ENCODE measurements at regions not wholly inside any gene's neighbourhood (a gene's known extent, or its start where the extent isn't known, plus 50 kb on each side); places are given as distances from the start of the nearest gene placed in this dataset.
"Not testable (repeated sequence)": the region's sequence is repeated elsewhere in the genome, so short reads cannot be mapped to it uniquely, and the experiment has no call there.

DNA sequence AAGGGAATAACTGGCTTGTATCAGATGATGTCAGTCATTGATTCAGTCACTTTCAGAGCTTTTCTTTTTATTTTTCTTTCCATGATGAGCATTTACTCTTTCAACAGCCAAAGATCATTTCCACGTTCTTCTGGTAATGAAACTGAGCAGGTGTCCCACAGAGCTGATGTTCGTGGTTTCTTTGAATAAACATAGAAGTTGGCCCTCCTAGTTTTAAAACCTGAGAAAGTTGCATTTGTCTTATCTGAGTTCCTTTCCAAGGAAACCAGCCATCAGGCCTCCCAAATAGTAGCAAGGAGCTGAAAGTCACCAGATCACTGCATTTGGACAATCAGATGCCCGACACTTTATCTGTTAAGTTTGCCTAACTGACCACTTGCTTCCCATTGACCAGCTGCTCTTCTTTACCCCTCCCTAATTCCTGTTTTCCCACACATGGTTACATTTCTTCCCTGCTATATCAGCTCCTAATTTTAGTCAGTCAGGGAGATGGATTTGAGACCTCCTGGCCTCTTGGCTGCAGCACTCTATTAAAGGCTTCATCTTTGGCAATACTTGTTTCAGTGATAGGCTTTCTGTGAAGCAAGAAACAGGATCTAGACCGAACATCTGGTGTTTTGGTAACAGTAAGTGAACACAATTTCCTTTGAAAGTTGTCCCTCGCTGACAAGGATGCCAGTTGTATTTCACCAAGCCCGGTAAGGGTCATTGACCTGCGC, 420.8 kb downstream of the CHSY3 start:
- Histone ChIP-seq H3K27me3 (ENCODE audit: control insufficient read depth in 1 of 2, insufficient read depth in 2 of 2, low read length in 2 of 2) (no peaks in the 10 kb centered on the region), H3K9me3 (ENCODE audit: control insufficient read depth in 2 of 2, insufficient read depth in 1 of 2, low read depth in 1 of 2, low read length in 1 of 2) (no peaks in the 10 kb centered on the region), H3K4me3 (ENCODE audit: low read depth in 1 of 2, low read length in 2 of 2) (no peak overlapping the region), H3K27ac (ENCODE audit: low read depth in 2 of 2, low read length in 1 of 2) (no peak overlapping the region), H3K4me1 (ENCODE audit: control insufficient read depth in 2 of 2, insufficient read depth in 2 of 2, low read length in 1 of 2) (no peaks in the 10 kb centered on the region), H3K36me3 (ENCODE audit: control insufficient read depth in 2 of 2, insufficient read depth in 2 of 2, low read length in 1 of 2) (no peaks in the 10 kb centered on the region)
- 72 to 79% methylated on average over 7 of the region's 7 CpGs for WGBS, 2 donors

DNA sequence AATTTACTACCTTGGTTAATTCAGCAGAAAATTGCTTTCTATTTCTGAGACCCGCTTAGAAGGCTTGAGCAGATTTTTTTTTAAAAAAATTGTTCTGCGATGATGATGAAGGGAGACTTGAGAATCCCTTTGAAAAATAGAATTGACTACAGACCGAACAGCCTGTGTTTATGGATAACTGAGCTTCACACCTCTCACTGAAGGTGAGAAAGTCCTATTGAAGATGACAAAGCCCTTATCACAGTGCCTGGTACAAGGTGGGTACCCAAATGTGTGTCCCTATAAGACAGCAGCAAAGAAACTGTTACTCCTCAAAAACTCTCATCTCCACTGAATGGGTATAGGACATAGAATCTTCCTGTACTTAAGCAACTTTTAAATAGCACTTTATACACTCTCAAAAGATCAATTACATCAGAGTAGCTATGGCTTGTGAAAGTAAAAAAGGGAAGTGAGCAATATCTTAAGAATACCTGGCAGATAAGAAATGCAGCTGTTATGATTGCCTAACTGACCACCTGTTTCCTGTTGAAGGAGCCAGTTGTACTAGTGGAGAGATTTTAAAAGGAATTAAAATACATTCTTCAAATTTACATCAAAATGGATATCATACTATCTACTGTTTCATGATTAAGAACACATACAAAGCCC, 419.7 kb downstream of the CHSY3 start:
- WGBS, 2 donors = 72 to 74% methylated on average over 3 of the region's 3 CpGs
- no peak overlapping the region for H3K27ac ChIP-seq (ENCODE audit: low read depth in 2 of 2, low read length in 1 of 2)
- no peak overlapping the region for H3K4me3 ChIP-seq (ENCODE audit: low read depth in 1 of 2, low read length in 2 of 2)
- H3K9me3 ChIP-seq (ENCODE audit: control insufficient read depth in 2 of 2, insufficient read depth in 1 of 2, low read depth in 1 of 2, low read length in 1 of 2) = no peaks in the 10 kb centered on the region
- H3K27me3 ChIP-seq (ENCODE audit: control insufficient read depth in 1 of 2, insufficient read depth in 2 of 2, low read length in 2 of 2) = no peaks in the 10 kb centered on the region
- H3K4me1 ChIP-seq (ENCODE audit: control insufficient read depth in 2 of 2, insufficient read depth in 2 of 2, low read length in 1 of 2) = no peaks in the 10 kb centered on the region
- H3K36me3 ChIP-seq (ENCODE audit: control insufficient read depth in 2 of 2, insufficient read depth in 2 of 2, low read length in 1 of 2) = no peaks in the 10 kb centered on the region

DNA sequence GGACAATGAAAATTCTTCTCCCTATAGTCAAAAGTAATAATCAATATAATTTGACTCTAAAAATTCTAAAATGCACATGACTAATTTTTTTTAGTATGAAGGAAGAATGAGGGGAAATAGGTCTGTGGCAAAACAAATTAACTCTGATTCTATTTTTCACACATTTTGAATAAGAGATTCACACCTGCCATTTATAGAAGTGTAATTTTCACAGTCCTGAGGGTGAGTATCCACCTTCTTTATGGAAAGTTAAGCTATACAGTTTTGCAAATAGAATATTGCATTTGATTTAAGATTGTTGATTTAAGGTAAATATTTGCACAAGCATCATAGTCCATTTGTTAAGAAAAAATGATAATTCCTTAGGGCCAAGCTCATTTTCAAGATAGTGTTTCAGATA, 417.7 kb downstream of the CHSY3 start:
- Histone ChIP-seq H3K36me3 (ENCODE audit: control insufficient read depth in 2 of 2, insufficient read depth in 2 of 2, low read length in 1 of 2) (no peaks in the 10 kb centered on the region), H3K27ac (ENCODE audit: low read depth in 2 of 2, low read length in 1 of 2) (no peak overlapping the region), H3K9me3 (ENCODE audit: control insufficient read depth in 2 of 2, insufficient read depth in 1 of 2, low read depth in 1 of 2, low read length in 1 of 2) (no peaks in the 10 kb centered on the region), H3K4me1 (ENCODE audit: control insufficient read depth in 2 of 2, insufficient read depth in 2 of 2, low read length in 1 of 2) (no peaks in the 10 kb centered on the region), H3K27me3 (ENCODE audit: control insufficient read depth in 1 of 2, insufficient read depth in 2 of 2, low read length in 2 of 2) (no peaks in the 10 kb centered on the region), H3K4me3 (ENCODE audit: low read depth in 1 of 2, low read length in 2 of 2) (no peak overlapping the region)

DNA sequence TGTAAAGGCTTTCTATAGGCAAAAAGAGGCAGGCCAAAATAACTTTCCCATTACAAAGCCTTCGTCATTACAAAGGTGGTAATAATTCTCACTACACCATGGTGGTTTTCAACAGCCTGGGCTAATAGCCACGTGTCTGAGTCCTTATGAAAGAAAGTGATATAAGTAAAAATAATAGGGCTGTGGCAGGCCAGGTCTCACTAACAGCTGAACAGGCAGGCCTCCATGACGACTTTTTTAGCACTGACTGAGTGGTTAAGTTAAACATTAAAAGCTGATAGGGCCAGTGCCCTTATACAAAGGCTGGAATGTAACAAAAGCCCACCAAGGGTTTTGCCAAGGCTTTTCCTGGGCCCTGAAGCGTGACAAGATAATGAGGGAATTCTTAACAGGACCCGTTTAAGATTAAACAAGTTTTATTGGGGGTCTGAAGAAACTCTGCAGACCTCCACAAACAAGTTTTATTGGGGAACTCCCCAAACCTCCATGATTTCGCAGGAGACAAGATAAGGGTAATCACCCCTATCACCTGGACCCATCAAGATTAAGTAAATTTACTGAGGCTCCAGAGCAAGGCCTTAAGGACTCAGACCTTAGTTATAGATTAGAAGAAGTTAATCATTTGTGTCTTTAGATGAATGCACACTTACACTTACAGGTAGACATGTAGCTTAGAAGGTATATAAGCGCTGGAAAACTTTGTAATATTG, 412.9 kb downstream of the CHSY3 start:
- H3K27ac ChIP-seq (ENCODE audit: low read depth in 2 of 2, low read length in 1 of 2) = no peak overlapping the region
- WGBS, 2 donors = 54 to 56% methylated on average over 7 of the region's 7 CpGs
- no peaks in the 10 kb centered on the region for H3K4me1 ChIP-seq (ENCODE audit: control insufficient read depth in 2 of 2, insufficient read depth in 2 of 2, low read length in 1 of 2)
- H3K27me3 ChIP-seq (ENCODE audit: control insufficient read depth in 1 of 2, insufficient read depth in 2 of 2, low read length in 2 of 2) = no peaks in the 10 kb centered on the region
- H3K36me3 ChIP-seq (ENCODE audit: control insufficient read depth in 2 of 2, insufficient read depth in 2 of 2, low read length in 1 of 2) = no peaks in the 10 kb centered on the region
- H3K9me3 ChIP-seq (ENCODE audit: control insufficient read depth in 2 of 2, insufficient read depth in 1 of 2, low read depth in 1 of 2, low read length in 1 of 2) = no peaks in the 10 kb centered on the region
- no peak overlapping the region for H3K4me3 ChIP-seq (ENCODE audit: low read depth in 1 of 2, low read length in 2 of 2)

DNA sequence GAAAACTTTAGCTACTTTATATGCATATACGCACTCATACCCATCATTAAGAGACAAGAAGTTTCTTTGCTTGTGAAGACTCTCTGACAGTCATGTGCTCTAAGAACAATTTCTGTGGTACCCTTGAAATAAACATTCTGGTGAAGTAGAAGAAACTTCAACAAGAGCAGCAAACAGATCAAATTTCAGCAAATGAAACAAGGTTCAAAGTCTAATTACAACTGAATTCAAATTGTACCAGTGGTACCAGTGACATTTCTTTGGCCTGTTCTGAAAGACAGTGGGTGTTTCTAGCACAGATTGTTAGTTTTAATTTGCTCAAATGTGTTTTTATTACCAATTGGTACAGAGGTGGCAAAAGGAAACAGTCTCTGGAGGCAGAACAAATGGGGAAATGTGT, 391.0 kb downstream of the CHSY3 start:
- H3K9me3 ChIP-seq (ENCODE audit: control insufficient read depth in 2 of 2, insufficient read depth in 1 of 2, low read depth in 1 of 2, low read length in 1 of 2) = no peaks in the 10 kb centered on the region
- 93 to 95% methylated on average over 1 of the region's 1 CpG for WGBS, 2 donors
- no peak overlapping the region for H3K27ac ChIP-seq (ENCODE audit: low read depth in 2 of 2, low read length in 1 of 2)
- no peaks in the 10 kb centered on the region for H3K27me3 ChIP-seq (ENCODE audit: control insufficient read depth in 1 of 2, insufficient read depth in 2 of 2, low read length in 2 of 2)
- no peaks in the 10 kb centered on the region for H3K36me3 ChIP-seq (ENCODE audit: control insufficient read depth in 2 of 2, insufficient read depth in 2 of 2, low read length in 1 of 2)
- H3K4me1 ChIP-seq (ENCODE audit: control insufficient read depth in 2 of 2, insufficient read depth in 2 of 2, low read length in 1 of 2) = no peaks in the 10 kb centered on the region
- H3K4me3 ChIP-seq (ENCODE audit: low read depth in 1 of 2, low read length in 2 of 2) = no peak overlapping the region

DNA sequence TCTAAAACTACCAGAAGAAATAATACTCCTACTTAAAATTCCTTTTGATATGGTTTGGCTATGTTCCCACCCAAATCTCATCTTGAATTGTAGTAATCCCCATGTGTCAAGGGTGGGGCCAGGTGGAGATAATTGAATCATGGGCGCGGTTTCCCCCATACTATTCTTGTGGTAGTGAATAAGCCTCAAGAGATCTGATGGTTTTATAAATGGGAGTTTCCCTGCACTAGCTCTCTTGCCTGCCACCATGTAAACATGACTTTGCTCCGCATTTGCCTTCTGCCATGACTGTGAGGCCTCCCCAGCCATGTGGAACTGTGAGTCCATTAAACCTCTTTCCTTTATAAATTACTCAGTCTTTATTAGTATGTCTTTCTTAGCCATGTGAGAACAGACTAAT, 390.5 kb downstream of the CHSY3 start:
- H3K9me3 ChIP-seq (ENCODE audit: control insufficient read depth in 2 of 2, insufficient read depth in 1 of 2, low read depth in 1 of 2, low read length in 1 of 2) = not testable (repeated sequence)

DNA sequence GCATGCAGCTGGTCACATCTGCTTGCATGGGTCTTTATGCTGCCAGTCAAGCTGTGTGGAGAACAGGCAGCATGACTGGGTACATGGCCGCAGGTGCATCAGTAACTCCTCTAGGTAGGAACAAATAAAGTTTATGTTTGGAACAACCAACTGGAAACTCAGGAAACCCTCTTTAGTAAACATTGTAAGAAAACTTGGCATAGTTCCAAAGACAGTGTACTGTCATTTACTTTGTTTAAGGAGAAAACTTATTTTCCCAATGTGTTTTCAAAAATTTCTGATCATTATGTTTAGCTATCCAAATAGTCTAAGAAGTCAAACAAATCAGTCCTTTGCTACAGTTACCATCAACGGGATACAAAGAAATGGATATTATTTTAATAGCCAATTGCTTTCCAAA, 386.0 kb downstream of the CHSY3 start:
- WGBS, 2 donors = 61 to 69% methylated on average over 2 of the region's 2 CpGs
- Histone ChIP-seq H3K36me3 (ENCODE audit: control insufficient read depth in 2 of 2, insufficient read depth in 2 of 2, low read length in 1 of 2) (no peaks in the 10 kb centered on the region), H3K27ac (ENCODE audit: low read depth in 2 of 2, low read length in 1 of 2) (no peak overlapping the region), H3K4me1 (ENCODE audit: control insufficient read depth in 2 of 2, insufficient read depth in 2 of 2, low read length in 1 of 2) (peaks cover 0 to 2% of the 10 kb centered on the region in 2 donors), H3K9me3 (ENCODE audit: control insufficient read depth in 2 of 2, insufficient read depth in 1 of 2, low read depth in 1 of 2, low read length in 1 of 2) (no peaks in the 10 kb centered on the region), H3K4me3 (ENCODE audit: low read depth in 1 of 2, low read length in 2 of 2) (no peak overlapping the region), H3K27me3 (ENCODE audit: control insufficient read depth in 1 of 2, insufficient read depth in 2 of 2, low read length in 2 of 2) (no peaks in the 10 kb centered on the region)

More for the DNA sequence above, 390.5 kb downstream of the CHSY3 start:
- not testable (repeated sequence) for H3K4me1 ChIP-seq (ENCODE audit: control insufficient read depth in 2 of 2, insufficient read depth in 2 of 2, low read length in 1 of 2); H3K36me3 ChIP-seq (ENCODE audit: control insufficient read depth in 2 of 2, insufficient read depth in 2 of 2, low read length in 1 of 2); H3K27ac ChIP-seq (ENCODE audit: low read depth in 2 of 2, low read length in 1 of 2); H3K27me3 ChIP-seq (ENCODE audit: control insufficient read depth in 1 of 2, insufficient read depth in 2 of 2, low read length in 2 of 2); H3K4me3 ChIP-seq (ENCODE audit: low read depth in 1 of 2, low read length in 2 of 2)
- WGBS, 2 donors = 91 to 92% methylated on average over 3 of the region's 3 CpGs

DNA sequence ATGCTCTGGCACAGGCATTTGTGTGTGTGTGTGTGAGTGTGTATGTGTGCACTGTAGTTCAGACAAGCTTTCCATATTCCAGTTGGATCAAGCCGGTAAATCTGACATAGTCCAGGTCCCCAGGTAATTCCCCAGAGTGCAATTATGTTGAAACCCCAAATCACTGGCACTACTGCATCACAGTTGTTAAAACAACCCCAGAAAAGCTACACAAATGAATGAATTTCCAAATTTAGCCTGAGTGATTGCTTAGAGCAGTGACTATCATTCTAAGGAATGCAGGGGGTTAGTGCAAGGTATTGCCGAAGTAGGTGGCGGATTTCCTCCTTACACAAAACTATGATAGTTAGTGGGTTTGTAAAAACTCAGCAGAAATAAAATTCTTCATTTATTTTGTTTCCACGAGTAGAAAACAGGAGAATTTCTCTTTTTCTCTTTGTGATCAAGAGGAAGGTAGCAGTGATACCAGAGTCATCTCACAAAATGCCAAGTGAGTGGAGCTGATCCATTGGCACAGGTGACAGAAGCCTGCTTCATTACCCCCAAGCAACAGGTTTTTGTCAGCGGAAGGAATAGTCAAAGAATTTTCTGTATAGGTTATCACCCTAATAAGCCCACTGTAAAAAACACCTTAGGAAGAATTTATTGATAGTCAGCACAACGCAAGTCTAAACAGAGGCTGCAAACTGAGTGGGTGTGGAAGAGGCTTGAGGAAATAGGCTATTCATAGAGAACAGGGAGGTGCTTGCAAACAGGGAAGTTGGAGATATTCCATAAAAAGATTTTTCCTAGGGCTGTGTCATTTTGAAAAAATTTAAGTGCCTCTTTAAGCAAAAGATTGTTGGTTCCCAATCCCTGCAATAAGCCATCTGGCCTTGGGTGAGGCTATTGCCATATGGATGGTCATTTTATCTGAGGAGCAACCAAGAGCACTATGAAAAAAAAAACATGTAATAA, 385.1 kb downstream of the CHSY3 start:
- Histone ChIP-seq H3K27ac (ENCODE audit: low read depth in 2 of 2, low read length in 1 of 2) (no peak overlapping the region), H3K4me3 (ENCODE audit: low read depth in 1 of 2, low read length in 2 of 2) (no peak overlapping the region), H3K27me3 (ENCODE audit: control insufficient read depth in 1 of 2, insufficient read depth in 2 of 2, low read length in 2 of 2) (no peaks in the 10 kb centered on the region), H3K4me1 (ENCODE audit: control insufficient read depth in 2 of 2, insufficient read depth in 2 of 2, low read length in 1 of 2) (peaks cover 0 to 2% of the 10 kb centered on the region in 2 donors), H3K36me3 (ENCODE audit: control insufficient read depth in 2 of 2, insufficient read depth in 2 of 2, low read length in 1 of 2) (no peaks in the 10 kb centered on the region), H3K9me3 (ENCODE audit: control insufficient read depth in 2 of 2, insufficient read depth in 1 of 2, low read depth in 1 of 2, low read length in 1 of 2) (no peaks in the 10 kb centered on the region)
- WGBS, 2 donors = 56 to 69% methylated on average over 6 of the region's 6 CpGs

DNA sequence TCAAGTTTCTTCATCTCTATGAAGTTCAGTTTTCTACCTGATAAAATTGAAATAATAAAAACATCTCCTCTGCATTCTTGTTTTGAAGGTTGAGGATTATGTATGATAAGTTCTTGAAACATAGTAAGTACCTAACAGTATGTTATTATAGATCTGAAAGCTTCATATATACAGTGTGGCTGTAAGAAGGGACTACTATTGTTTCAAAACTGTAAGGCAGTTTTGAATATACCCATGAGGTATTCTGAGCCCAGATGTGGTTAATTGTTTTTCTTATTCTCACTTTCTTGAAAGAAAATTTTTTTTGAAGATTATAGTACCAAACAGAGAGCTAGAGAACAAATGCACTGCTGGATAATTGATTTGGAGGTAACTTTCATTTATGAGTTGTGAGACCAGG, 383.2 kb downstream of the CHSY3 start:
- H3K4me1 ChIP-seq (ENCODE audit: control insufficient read depth in 2 of 2, insufficient read depth in 2 of 2, low read length in 1 of 2) = peaks cover 0 to 2% of the 10 kb centered on the region in 2 donors
- H3K27ac ChIP-seq (ENCODE audit: low read depth in 2 of 2, low read length in 1 of 2) = no peak overlapping the region
- H3K36me3 ChIP-seq (ENCODE audit: control insufficient read depth in 2 of 2, insufficient read depth in 2 of 2, low read length in 1 of 2) = no peaks in the 10 kb centered on the region
- H3K9me3 ChIP-seq (ENCODE audit: control insufficient read depth in 2 of 2, insufficient read depth in 1 of 2, low read depth in 1 of 2, low read length in 1 of 2) = no peaks in the 10 kb centered on the region
- H3K4me3 ChIP-seq (ENCODE audit: low read depth in 1 of 2, low read length in 2 of 2) = no peak overlapping the region
- H3K27me3 ChIP-seq (ENCODE audit: control insufficient read depth in 1 of 2, insufficient read depth in 2 of 2, low read length in 2 of 2) = no peaks in the 10 kb centered on the region
